H1 (cell line): ENCODE measurements at regions not wholly inside any gene's neighbourhood (a gene's known extent, or its start where the extent isn't known, plus 50 kb on each side); places are given as distances from the start of the nearest gene placed in this dataset.

Experiments
- BRCA1 ChIP-seq: IDR thresholded peaks from 2 replicates; pipeline ENCODE4 v1.6.1; 2012; ENCODE audit warnings: low read depth, low read length, improper control_type of control experiment
- CEBPB ChIP-seq: IDR thresholded peaks from 2 replicates; pipeline ENCODE4 v1.6.1; 2012; ENCODE audit warnings: low read depth, low read length
- JUN ChIP-seq: IDR thresholded peaks from 2 replicates; pipeline ENCODE4 v1.6.1; 2011; ENCODE audit warnings: low read depth, mild to moderate bottlenecking, improper control_type of control experiment, low read length
- KDM1A ChIP-seq: fragments of 200-600, 300-600 bp; sonication (generic); IDR thresholded peaks from 2 replicates; pipeline ENCODE4 v1.7.1; 2016; ENCODE audit warnings: mild to moderate bottlenecking, low read length, borderline replicate concordance
- NANOG ChIP-seq: IDR thresholded peaks from 2 replicates; pipeline ENCODE4 v1.6.1; 2011; ENCODE audit warnings: low read length, low read depth, mild to moderate bottlenecking, inconsistent platforms; ENCODE audit not compliant: insufficient read depth, poor library complexity, severe bottlenecking
- PHF8 ChIP-seq: fragments of 200-600 bp; sonication (generic); conservative IDR thresholded peaks from 2 replicates; pipeline ENCODE4 v1.7.1; 2012; ENCODE audit warnings: low read depth, mild to moderate bottlenecking, inconsistent platforms, low read length, moderate library complexity
- POU5F1 ChIP-seq: IDR thresholded peaks from 2 replicates; pipeline ENCODE4 v1.6.1; 2011; ENCODE audit warnings: low read depth, mild to moderate bottlenecking, low read length, moderate library complexity
- SRF ChIP-seq: IDR thresholded peaks from 2 replicates; pipeline ENCODE4 v1.6.1; 2011; ENCODE audit warnings: mild to moderate bottlenecking, low read depth, low read length, moderate library complexity
- TEAD4 ChIP-seq: IDR thresholded peaks from 2 replicates; pipeline ENCODE4 v1.6.1; 2012; ENCODE audit warnings: low read depth, low read length, inconsistent platforms, mixed read lengths
- TF ChIP-seq, protein P1 (sequence below): fragments of 300-600 bp; sonication (generic); IDR thresholded peaks from 2 replicates; pipeline ENCODE4 v1.7.1; 2012; ENCODE audit warnings: low read length, moderate library complexity, mild to moderate bottlenecking, inconsistent platforms; ENCODE audit not compliant: insufficient replicate concordance

DNA sequence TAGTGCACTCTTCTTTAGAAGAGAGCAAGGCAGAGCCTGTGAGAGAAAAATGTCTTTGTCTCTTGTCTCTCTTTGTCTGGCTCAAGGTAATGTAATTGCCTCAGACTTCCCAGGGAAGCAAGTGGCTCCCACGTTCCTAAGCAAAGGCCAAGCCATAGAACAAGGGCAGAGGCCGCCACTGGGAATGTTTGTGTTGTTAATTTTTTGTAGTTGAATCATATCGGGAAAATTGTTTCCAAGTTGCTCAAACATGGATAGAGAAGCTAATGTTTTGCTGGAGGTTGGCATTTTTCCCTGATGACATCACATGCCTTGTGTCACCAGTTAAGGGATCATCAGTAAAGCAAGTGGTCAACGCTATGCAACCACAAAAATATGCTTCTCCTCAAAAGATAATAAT, 211.5 kb upstream of the FOXA2 start (continued):
- TF ChIP-seq, protein P1, sequence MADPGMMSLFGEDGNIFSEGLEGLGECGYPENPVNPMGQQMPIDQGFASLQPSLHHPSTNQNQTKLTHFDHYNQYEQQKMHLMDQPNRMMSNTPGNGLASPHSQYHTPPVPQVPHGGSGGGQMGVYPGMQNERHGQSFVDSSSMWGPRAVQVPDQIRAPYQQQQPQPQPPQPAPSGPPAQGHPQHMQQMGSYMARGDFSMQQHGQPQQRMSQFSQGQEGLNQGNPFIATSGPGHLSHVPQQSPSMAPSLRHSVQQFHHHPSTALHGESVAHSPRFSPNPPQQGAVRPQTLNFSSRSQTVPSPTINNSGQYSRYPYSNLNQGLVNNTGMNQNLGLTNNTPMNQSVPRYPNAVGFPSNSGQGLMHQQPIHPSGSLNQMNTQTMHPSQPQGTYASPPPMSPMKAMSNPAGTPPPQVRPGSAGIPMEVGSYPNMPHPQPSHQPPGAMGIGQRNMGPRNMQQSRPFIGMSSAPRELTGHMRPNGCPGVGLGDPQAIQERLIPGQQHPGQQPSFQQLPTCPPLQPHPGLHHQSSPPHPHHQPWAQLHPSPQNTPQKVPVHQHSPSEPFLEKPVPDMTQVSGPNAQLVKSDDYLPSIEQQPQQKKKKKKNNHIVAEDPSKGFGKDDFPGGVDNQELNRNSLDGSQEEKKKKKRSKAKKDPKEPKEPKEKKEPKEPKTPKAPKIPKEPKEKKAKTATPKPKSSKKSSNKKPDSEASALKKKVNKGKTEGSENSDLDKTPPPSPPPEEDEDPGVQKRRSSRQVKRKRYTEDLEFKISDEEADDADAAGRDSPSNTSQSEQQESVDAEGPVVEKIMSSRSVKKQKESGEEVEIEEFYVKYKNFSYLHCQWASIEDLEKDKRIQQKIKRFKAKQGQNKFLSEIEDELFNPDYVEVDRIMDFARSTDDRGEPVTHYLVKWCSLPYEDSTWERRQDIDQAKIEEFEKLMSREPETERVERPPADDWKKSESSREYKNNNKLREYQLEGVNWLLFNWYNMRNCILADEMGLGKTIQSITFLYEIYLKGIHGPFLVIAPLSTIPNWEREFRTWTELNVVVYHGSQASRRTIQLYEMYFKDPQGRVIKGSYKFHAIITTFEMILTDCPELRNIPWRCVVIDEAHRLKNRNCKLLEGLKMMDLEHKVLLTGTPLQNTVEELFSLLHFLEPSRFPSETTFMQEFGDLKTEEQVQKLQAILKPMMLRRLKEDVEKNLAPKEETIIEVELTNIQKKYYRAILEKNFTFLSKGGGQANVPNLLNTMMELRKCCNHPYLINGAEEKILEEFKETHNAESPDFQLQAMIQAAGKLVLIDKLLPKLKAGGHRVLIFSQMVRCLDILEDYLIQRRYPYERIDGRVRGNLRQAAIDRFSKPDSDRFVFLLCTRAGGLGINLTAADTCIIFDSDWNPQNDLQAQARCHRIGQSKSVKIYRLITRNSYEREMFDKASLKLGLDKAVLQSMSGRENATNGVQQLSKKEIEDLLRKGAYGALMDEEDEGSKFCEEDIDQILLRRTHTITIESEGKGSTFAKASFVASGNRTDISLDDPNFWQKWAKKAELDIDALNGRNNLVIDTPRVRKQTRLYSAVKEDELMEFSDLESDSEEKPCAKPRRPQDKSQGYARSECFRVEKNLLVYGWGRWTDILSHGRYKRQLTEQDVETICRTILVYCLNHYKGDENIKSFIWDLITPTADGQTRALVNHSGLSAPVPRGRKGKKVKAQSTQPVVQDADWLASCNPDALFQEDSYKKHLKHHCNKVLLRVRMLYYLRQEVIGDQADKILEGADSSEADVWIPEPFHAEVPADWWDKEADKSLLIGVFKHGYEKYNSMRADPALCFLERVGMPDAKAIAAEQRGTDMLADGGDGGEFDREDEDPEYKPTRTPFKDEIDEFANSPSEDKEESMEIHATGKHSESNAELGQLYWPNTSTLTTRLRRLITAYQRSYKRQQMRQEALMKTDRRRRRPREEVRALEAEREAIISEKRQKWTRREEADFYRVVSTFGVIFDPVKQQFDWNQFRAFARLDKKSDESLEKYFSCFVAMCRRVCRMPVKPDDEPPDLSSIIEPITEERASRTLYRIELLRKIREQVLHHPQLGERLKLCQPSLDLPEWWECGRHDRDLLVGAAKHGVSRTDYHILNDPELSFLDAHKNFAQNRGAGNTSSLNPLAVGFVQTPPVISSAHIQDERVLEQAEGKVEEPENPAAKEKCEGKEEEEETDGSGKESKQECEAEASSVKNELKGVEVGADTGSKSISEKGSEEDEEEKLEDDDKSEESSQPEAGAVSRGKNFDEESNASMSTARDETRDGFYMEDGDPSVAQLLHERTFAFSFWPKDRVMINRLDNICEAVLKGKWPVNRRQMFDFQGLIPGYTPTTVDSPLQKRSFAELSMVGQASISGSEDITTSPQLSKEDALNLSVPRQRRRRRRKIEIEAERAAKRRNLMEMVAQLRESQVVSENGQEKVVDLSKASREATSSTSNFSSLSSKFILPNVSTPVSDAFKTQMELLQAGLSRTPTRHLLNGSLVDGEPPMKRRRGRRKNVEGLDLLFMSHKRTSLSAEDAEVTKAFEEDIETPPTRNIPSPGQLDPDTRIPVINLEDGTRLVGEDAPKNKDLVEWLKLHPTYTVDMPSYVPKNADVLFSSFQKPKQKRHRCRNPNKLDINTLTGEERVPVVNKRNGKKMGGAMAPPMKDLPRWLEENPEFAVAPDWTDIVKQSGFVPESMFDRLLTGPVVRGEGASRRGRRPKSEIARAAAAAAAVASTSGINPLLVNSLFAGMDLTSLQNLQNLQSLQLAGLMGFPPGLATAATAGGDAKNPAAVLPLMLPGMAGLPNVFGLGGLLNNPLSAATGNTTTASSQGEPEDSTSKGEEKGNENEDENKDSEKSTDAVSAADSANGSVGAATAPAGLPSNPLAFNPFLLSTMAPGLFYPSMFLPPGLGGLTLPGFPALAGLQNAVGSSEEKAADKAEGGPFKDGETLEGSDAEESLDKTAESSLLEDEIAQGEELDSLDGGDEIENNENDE, result no peak
- TF ChIP-seq JUN (no peak), CEBPB (no peak), BRCA1 (no peak), PHF8 (no peak), TEAD4 (no peak), POU5F1 (no peak), NANOG (no peak), SRF (no peak), KDM1A (no peak)
